ENCODE measurements at regions not wholly inside any gene's neighbourhood (a gene's known extent, or its start where the extent isn't known, plus 50 kb on each side); places are given as distances from the start of the nearest gene placed in this dataset.

GRCh38 chr3:96072226-96072625, 742.2 kb upstream of the EPHA6 start:
- no peaks in the 10 kb centered on the region for H3K4me1 ChIP-seq (replicated peaks in 1 of 2)
- in situ Hi-C loops (cut with MboI; ENCODE audit: low pct_unique_long_range_greater_than_20kb in 2 of 9, low sequenced_read_pairs in 9 of 9, unreplicated experiment in 9 of 9) = no loop called here
- H3K27ac ChIP-seq = no peak overlapping the region
- H3K4me3 ChIP-seq = no peak overlapping the region
- no peak for ATAC-seq (replicated peaks in 6 of 8)

GRCh38 chr3:96083610-96084009, 730.8 kb upstream of the EPHA6 start:
- 0 to 100% (median 60%) methylated on average over 1 of the region's 1 CpG; no CpG with 5 or more reads in 2 of the 10 experiments for WGBS, 10 experiments
- ATAC-seq (replicated peaks in 6 of 8) = no peak
- Histone ChIP-seq H3K4me1 (replicated peaks in 1 of 2) (no peaks in the 10 kb centered on the region), H3K27ac (no peak overlapping the region), H3K4me3 (no peak overlapping the region)
- in situ Hi-C loops (cut with MboI; ENCODE audit: low pct_unique_long_range_greater_than_20kb in 2 of 9, low sequenced_read_pairs in 9 of 9, unreplicated experiment in 9 of 9) = no loop called here

- no peaks in the 10 kb centered on the region for H3K4me1 ChIP-seq (replicated peaks in 1 of 2)
- H3K27ac ChIP-seq = no peak overlapping the region
- H3K4me3 ChIP-seq = no peak overlapping the region
- 0 to 100% (median 64%) methylated on average over 1 to 2 of the region's 2 CpGs; no CpG with 5 or more reads in 3 of the 10 experiments for WGBS, 10 experiments
- in situ Hi-C loops (cut with MboI; ENCODE audit: low pct_unique_long_range_greater_than_20kb in 2 of 9, low sequenced_read_pairs in 9 of 9, unreplicated experiment in 9 of 9) = no loop called here
- ATAC-seq (replicated peaks in 6 of 8) = no peak
These were observed 728.4 kb upstream of the EPHA6 start for GRCh38 chr3:96086018-96086417.

GRCh38 chr3:96101006-96101560, 713.3 kb upstream of the EPHA6 start:
- peak in 6 of 8 experiments; percentile 46 to 99 (median 76) for ATAC-seq (replicated peaks in 6 of 8)
- 0 to 90% (median 34%) methylated on average over 1 to 2 of the region's 2 CpGs; no CpG with 5 or more reads in 1 of the 10 experiments for WGBS, 10 experiments
- in situ Hi-C loops (cut with MboI; ENCODE audit: low pct_unique_long_range_greater_than_20kb in 2 of 9, low sequenced_read_pairs in 9 of 9, unreplicated experiment in 9 of 9) = no loop called here

GRCh38 chr3:96106701-96107100, 707.7 kb upstream of the EPHA6 start:
- ATAC-seq (replicated peaks in 6 of 8) = no peak
- Histone ChIP-seq H3K27ac (no peak overlapping the region), H3K4me1 (replicated peaks in 1 of 2) (no peaks in the 10 kb centered on the region), H3K4me3 (no peak overlapping the region)
- in situ Hi-C loops (cut with MboI; ENCODE audit: low pct_unique_long_range_greater_than_20kb in 2 of 9, low sequenced_read_pairs in 9 of 9, unreplicated experiment in 9 of 9) = no loop called here
- 6 to 100% (median 92%) methylated on average over 1 to 2 of the region's 2 CpGs for WGBS, 10 experiments

More at GRCh38 chr3:96101006-96101560, 713.3 kb upstream of the EPHA6 start:
- H3K4me3 ChIP-seq = no peak overlapping the region
- H3K27ac ChIP-seq = no peak overlapping the region
- no peaks in the 10 kb centered on the region for H3K4me1 ChIP-seq (replicated peaks in 1 of 2)
